ENCODE measurements at regions not wholly inside any gene's neighbourhood (a gene's known extent, or its start where the extent isn't known, plus 50 kb on each side); places are given as distances from the start of the nearest gene placed in this dataset.
A peak's percentile ranks its signal among the peaks of the same experiment; 100 is the strongest.

DNA sequence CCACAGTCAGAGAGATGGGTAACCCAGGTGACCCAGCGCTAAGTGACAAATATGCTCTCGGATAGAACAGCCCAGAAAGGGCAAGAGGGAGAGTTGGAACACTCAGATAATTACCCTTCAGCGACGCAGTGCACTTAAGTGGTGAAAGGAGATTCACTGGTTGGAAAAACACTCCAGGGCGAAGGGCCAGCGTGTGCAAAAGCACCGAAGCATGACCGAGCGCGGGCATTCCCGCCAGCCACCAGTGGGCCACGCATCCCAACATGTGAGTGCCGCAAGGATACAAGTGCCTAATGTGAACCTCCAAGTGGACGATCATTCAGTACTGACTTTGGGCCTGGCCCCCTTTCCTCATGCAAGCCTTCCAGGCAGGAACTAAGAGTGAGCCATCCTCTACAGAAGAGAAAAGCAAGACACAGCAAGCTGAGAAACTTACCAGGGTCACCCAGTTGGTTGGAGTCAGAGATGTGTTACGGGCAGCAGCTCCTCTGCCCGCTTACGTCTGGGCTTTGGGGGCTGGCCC is 258.4 kb downstream of the C16orf95 start:
- Histone ChIP-seq H3K36me3 (ENCODE audit: control insufficient read depth, insufficient read depth, low read length) (no peaks in the 10 kb centered on the region), H3K27me3 (ENCODE audit: control insufficient read depth, insufficient read depth, low read length) (no peaks in the 10 kb centered on the region), H3K4me1 (peaks cover 6% of the 10 kb centered on the region), H3K4me3 (ENCODE audit: low read depth, low read length) (no peak overlapping the region), H3K9me3 (ENCODE audit: control insufficient read depth, low read length) (no peaks in the 10 kb centered on the region), H3K79me2 (no peaks in the 10 kb centered on the region), H3K27ac (no peak overlapping the region), H3K4me2 (ENCODE audit: low read length) (no peak overlapping the region), H2AFZ (no peak overlapping the region), H3K9ac (no peak overlapping the region)
- TF ChIP-seq, protein P1, sequence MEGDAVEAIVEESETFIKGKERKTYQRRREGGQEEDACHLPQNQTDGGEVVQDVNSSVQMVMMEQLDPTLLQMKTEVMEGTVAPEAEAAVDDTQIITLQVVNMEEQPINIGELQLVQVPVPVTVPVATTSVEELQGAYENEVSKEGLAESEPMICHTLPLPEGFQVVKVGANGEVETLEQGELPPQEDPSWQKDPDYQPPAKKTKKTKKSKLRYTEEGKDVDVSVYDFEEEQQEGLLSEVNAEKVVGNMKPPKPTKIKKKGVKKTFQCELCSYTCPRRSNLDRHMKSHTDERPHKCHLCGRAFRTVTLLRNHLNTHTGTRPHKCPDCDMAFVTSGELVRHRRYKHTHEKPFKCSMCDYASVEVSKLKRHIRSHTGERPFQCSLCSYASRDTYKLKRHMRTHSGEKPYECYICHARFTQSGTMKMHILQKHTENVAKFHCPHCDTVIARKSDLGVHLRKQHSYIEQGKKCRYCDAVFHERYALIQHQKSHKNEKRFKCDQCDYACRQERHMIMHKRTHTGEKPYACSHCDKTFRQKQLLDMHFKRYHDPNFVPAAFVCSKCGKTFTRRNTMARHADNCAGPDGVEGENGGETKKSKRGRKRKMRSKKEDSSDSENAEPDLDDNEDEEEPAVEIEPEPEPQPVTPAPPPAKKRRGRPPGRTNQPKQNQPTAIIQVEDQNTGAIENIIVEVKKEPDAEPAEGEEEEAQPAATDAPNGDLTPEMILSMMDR (IDR thresholded peaks at IDR 0.05), result no peak

DNA sequence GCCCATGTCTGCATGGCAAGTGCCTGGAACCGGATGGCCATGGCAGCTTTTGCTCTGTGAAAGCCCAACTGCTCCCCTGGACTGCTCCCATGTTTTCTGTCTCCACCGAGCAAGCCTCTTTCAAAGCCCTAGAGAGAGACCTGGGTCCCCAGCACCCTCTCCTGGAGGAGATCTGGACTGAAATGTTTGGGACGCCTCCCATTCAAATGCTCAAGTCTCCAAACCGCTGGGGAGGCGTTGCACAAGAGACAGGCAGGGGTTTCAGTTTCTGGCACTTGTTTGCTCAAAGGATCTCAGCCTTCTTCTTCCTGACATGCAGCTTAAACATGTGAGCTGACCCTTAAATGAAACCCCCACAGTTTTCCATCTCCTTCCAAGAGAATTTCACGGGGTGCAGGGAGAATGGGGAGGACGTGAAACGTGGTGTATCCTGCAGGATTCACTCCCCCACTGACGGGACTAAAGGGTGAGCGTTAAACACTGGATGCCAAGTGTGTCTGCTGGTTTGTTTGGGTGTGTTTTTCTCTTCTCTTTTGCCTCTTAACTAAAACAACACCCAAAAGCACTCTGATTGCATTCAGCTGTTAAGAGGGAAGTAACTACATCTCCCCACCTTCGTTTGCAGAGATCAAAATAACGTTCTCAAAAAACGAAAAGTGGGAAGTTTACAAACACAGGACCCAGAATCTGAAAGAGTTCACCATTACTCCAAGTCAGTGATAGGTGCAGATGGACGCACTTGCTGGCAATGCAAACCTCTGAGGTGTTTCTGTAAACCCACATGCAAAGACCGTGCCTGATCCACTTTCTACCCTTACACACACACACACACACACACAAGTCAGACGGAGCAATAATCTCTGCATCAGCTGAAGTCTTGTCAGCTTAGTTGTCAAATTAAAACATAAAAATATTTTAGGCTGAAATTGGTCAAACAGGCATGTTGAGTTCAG is 256.9 kb downstream of the C16orf95 start:
- H3K36me3 ChIP-seq (ENCODE audit: control insufficient read depth, insufficient read depth, low read length), result no peaks in the 10 kb centered on the region
- H3K27me3 ChIP-seq (ENCODE audit: control insufficient read depth, insufficient read depth, low read length), result no peaks in the 10 kb centered on the region
- peaks cover 6% of the 10 kb centered on the region for H3K4me1 ChIP-seq
- H3K4me3 ChIP-seq (ENCODE audit: low read depth, low read length), result no peak overlapping the region
- H3K9me3 ChIP-seq (ENCODE audit: control insufficient read depth, low read length), result no peaks in the 10 kb centered on the region
- no peak overlapping the region for H3K27ac ChIP-seq
- H3K4me2 ChIP-seq (ENCODE audit: low read length), result no peak overlapping the region
- TF ChIP-seq, protein P1 (IDR thresholded peaks at IDR 0.05), result peak; percentile 25
- peak overlapping the region; percentile 51 for H2AFZ ChIP-seq
- H3K79me2 ChIP-seq, result no peaks in the 10 kb centered on the region
- no peak overlapping the region for H3K9ac ChIP-seq

- Histone ChIP-seq H3K4me2 (ENCODE audit: low read length) (no peak overlapping the region), H3K36me3 (ENCODE audit: control insufficient read depth, insufficient read depth, low read length) (no peaks in the 10 kb centered on the region), H3K27ac (no peak overlapping the region), H3K4me1 (peaks cover 6% of the 10 kb centered on the region), H2AFZ (no peak overlapping the region), H3K27me3 (ENCODE audit: control insufficient read depth, insufficient read depth, low read length) (no peaks in the 10 kb centered on the region), H3K79me2 (no peaks in the 10 kb centered on the region), H3K4me3 (ENCODE audit: low read depth, low read length) (no peak overlapping the region), H3K9me3 (ENCODE audit: control insufficient read depth, low read length) (no peaks in the 10 kb centered on the region), H3K9ac (no peak overlapping the region)
- TF ChIP-seq, protein P1 (IDR thresholded peaks at IDR 0.05), result no peak
Measured at GRCh38 chr16:87061243-87061920, 255.8 kb downstream of the C16orf95 start.

DNA sequence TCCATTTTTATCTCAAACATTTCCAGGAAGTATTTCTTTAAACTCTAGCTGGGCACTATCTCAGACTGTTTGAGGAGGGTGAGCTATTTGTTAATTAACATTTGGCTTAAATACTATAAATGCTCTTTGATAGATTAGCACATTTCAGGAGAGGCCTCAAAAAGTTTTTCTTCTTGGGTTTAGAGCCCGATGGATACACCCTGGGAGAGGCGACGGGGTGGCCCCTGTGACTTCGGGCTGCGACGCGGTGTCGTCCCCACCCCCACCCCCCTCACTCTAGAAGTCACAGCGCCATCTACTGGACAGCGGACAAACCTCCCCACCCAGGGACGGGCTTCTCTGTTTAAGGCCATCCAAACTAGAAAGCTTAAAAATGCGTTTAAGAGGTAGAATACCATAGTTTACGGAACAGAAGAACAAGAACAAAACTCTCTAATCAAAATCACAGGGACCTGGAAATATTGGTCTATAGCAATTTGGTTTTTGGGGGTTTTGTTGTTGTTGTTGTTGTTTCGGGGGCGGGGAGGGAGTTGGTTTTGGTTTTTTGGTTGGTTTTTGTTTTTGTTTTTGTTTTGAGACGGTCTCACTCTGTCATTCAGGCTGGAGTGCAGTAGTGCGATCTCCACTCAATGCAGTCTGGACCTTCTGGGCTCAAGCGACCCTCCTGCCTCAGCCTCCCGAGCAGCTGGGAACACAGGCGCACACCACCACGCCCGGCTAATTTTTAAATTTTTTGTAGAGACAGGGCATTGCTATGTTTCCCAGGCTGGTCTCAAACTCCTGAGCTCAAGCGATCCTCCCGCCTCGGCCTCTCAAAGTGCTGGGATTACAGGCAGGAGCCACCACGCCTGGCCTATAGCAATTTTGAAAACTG is 254.4 kb downstream of the C16orf95 start:
- Histone ChIP-seq H3K27ac (no peak overlapping the region), H3K4me2 (ENCODE audit: low read length) (peak overlapping the region; percentile 45), H2AFZ (peak overlapping the region; percentile 30), H3K36me3 (ENCODE audit: control insufficient read depth, insufficient read depth, low read length) (no peaks in the 10 kb centered on the region), H3K79me2 (no peaks in the 10 kb centered on the region), H3K27me3 (ENCODE audit: control insufficient read depth, insufficient read depth, low read length) (no peaks in the 10 kb centered on the region), H3K9me3 (ENCODE audit: control insufficient read depth, low read length) (no peaks in the 10 kb centered on the region), H3K4me3 (ENCODE audit: low read depth, low read length) (no peak overlapping the region), H3K4me1 (peaks cover 6% of the 10 kb centered on the region), H3K9ac (no peak overlapping the region)
- TF ChIP-seq, protein P1 (IDR thresholded peaks at IDR 0.05), result peak; percentile 94
